GM18951 (cell line): ENCODE measurements at regions not wholly inside any gene's neighbourhood (a gene's known extent, or its start where the extent isn't known, plus 50 kb on each side); places are given as distances from the start of the nearest gene placed in this dataset.

ENCODE experiments used
- POLR2A ChIP-seq: IDR thresholded peaks from 4 replicates; pipeline ENCODE4 v1.6.1; 2011; ENCODE audit warnings: mild to moderate bottlenecking; ENCODE audit not compliant: insufficient read length, insufficient read depth; ENCODE audit errors: extremely low read depth
- in situ Hi-C: fragments of 300-500 bp; cut with MboI; formaldehyde crosslinking; loops from one replicate; pipeline ENCODE4 v1.12.0; 2022; ENCODE audit warnings: low sequenced_read_pairs, mixed read lengths, inconsistent platforms; ENCODE audit not compliant: unreplicated experiment

- in situ Hi-C loops, result no loop called here
- no peak for TF ChIP-seq POLR2A
Measured at GRCh38 chrX:45715748-45716147, 515.1 kb upstream of the DIPK2B start.

- TF ChIP-seq POLR2A, result no peak
- in situ Hi-C loops, result no loop called here
Measured at GRCh38 chrX:45714866-45715265, 514.2 kb upstream of the DIPK2B start.

GRCh38 chrX:45712067-45712466 lies 511.4 kb upstream of the DIPK2B start:
- TF ChIP-seq POLR2A, result no peak
- in situ Hi-C loops, result no loop called here

GRCh38 chrX:45711231-45711630 lies 510.6 kb upstream of the DIPK2B start:
- in situ Hi-C loops, result no loop called here
- TF ChIP-seq POLR2A, result no peak

- in situ Hi-C loops, result no loop called here
- TF ChIP-seq POLR2A, result no peak
Measured at GRCh38 chrX:45710081-45710801, 509.6 kb upstream of the DIPK2B start.

GRCh38 chrX:45709381-45709780 lies 508.7 kb upstream of the DIPK2B start:
- in situ Hi-C loops, result no loop called here

GRCh38 chrX:45699158-45699557 lies 498.5 kb upstream of the DIPK2B start:
- no peak for TF ChIP-seq POLR2A
- in situ Hi-C loops, result no loop called here

More at GRCh38 chrX:45709381-45709780, 508.7 kb upstream of the DIPK2B start:
- TF ChIP-seq POLR2A, result no peak

- in situ Hi-C loops, result no loop called here
- no peak for TF ChIP-seq POLR2A
Measured at GRCh38 chrX:45697591-45697990, 496.9 kb upstream of the DIPK2B start.

- no peak for TF ChIP-seq POLR2A
- in situ Hi-C loops, result no loop called here
Measured at GRCh38 chrX:45696736-45697135, 496.1 kb upstream of the DIPK2B start.

- in situ Hi-C loops, result no loop called here
- no peak for TF ChIP-seq POLR2A
Measured at GRCh38 chrX:45689971-45690370, 489.3 kb upstream of the DIPK2B start.

- in situ Hi-C loops, result no loop called here
- TF ChIP-seq POLR2A, result no peak
Measured at GRCh38 chrX:45683914-45684313, 483.2 kb upstream of the DIPK2B start.

- no peak for TF ChIP-seq POLR2A
- in situ Hi-C loops, result no loop called here
Measured at GRCh38 chrX:45681891-45682290, 481.2 kb upstream of the DIPK2B start.

- in situ Hi-C loops, result no loop called here
- TF ChIP-seq POLR2A, result no peak
Measured at GRCh38 chrX:45669715-45670340, 469.2 kb upstream of the DIPK2B start.

GRCh38 chrX:45668686-45669443 lies 468.2 kb upstream of the DIPK2B start:
- in situ Hi-C loops, result no loop called here
- no peak for TF ChIP-seq POLR2A

GRCh38 chrX:45667666-45668065 lies 467.0 kb upstream of the DIPK2B start:
- TF ChIP-seq POLR2A, result no peak
- in situ Hi-C loops, result no loop called here
